ENCODE measurements at regions not wholly inside any gene's neighbourhood (a gene's known extent, or its start where the extent isn't known, plus 50 kb on each side); places are given as distances from the start of the nearest gene placed in this dataset.

DNA sequence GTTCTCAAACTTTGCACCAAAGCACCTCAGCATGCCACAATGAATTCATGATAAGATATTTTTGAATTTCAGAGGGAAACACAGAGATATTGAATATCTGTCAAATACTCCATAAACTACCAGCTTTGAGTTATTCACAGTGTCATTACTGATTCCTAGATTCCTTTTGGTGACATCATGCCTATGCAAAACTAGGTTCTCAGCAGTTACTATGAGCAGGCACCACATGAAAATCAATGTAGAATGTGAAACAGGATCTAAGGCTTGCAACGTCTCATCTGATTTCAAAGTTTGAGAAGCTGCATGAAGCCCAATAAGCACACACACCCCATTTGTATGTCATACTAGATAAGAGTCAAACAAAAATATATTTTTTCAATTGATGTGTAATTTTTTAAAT lies 426.5 kb downstream of the NR2F1-AS1 start:
- TF ChIP-seq, protein P1, sequence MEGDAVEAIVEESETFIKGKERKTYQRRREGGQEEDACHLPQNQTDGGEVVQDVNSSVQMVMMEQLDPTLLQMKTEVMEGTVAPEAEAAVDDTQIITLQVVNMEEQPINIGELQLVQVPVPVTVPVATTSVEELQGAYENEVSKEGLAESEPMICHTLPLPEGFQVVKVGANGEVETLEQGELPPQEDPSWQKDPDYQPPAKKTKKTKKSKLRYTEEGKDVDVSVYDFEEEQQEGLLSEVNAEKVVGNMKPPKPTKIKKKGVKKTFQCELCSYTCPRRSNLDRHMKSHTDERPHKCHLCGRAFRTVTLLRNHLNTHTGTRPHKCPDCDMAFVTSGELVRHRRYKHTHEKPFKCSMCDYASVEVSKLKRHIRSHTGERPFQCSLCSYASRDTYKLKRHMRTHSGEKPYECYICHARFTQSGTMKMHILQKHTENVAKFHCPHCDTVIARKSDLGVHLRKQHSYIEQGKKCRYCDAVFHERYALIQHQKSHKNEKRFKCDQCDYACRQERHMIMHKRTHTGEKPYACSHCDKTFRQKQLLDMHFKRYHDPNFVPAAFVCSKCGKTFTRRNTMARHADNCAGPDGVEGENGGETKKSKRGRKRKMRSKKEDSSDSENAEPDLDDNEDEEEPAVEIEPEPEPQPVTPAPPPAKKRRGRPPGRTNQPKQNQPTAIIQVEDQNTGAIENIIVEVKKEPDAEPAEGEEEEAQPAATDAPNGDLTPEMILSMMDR (IDR thresholded peaks at IDR 0.05; ENCODE audit: low read depth, low read length) = no peak
- no peak overlapping the region for H3K4me3 ChIP-seq (ENCODE audit: low read depth, low read length)

DNA sequence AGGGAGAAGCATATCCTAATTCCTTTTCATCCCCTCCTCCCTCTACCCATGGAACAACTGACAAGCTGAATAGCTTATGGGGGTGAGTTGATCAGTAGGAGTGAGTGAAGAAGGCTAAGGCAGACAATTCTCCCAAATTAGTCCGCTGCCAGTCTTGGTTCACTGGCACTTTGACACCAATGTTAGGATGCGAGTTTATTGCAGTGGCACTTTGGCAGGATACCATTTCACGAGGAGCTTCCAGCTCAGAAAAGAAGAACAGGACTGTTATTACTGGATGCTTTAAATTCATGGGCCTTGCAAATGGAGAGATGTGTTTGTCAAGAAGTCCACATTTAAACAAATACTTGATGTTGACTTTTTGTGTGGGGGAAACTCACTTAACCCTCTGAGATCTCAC lies 427.6 kb downstream of the NR2F1-AS1 start:
- TF ChIP-seq, protein P1 (IDR thresholded peaks at IDR 0.05; ENCODE audit: low read depth, low read length) = no peak
- no peak overlapping the region for H3K4me3 ChIP-seq (ENCODE audit: low read depth, low read length)

DNA sequence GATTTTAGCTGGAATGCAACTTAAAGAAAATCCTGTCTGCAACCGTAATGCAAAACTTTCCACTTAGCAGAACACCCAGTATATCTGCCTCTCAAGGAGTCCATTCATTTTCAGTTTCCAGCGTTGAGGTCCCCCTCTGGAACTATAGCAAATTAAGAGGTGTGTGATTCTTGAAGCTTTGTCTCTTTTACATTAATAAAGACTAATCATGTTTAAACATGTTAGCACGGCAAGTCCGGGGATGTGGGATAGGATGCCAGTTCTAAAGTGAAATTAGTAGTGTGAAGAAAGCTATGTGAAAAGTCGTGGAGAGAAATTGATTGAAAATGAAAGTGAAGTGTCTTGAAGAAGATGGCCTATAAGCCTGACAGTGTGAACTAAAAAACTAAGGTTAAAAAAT lies 429.1 kb downstream of the NR2F1-AS1 start:
- H3K4me3 ChIP-seq (ENCODE audit: low read depth, low read length) = 0 out of 2 replicates have a peak overlapping the region, but pooled peaks have one; percentile 8
- TF ChIP-seq, protein P1 (IDR thresholded peaks at IDR 0.05; ENCODE audit: low read depth, low read length) = no peak

DNA sequence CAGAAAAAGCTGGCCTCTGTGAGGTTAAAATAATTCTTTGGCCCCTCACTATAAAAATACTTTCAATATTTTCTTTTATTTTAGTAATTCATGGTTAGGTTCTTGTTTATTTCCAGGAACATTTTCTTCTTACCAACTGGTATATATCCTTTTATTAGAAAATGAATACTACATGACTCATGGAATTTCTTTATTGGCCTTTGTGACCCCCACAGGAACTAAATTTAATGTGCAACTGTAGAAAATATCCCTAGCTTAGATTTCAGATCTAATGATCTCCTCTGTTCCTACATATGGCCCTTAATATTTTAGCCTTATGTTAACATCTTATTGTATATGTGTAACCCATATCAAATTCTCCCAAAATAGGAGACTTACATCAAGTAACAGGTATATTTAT lies 429.9 kb downstream of the NR2F1-AS1 start:
- TF ChIP-seq, protein P1 (IDR thresholded peaks at IDR 0.05; ENCODE audit: low read depth, low read length) = no peak

DNA sequence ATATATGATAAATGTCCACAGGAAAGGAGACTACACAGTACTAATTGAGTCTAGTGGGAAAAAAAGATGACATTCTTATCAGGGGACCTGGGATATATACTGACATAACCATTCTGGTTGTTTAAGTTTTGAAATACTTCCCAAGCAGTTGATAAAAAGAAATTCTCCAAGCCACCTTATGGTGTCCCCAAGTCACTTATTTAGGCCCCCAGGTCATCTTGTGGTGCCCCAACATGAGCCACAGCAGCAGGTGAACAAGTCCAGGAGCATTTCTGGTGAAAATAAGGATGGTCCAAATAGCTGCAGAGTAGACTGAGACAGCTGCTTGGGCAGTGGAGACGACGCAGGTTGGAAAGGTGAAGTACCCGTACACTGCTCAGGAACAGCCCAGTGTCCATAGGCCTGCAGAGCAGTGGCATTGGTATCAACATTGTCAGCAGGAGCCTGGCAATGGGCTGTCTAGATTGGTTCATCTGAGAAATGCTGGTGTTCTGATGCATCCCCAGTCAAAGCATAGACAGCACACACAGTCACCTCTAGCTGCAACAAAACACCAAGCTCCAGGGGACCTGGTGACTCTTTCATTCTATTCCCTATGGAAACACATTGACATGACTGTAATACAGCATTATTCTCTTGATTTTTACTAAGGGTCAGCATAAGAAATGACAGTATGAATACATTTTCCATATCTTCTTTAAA lies 430.6 kb downstream of the NR2F1-AS1 start:
- no peak overlapping the region for H3K4me3 ChIP-seq (ENCODE audit: low read depth, low read length)

More for the DNA sequence above, 429.9 kb downstream of the NR2F1-AS1 start:
- no peak overlapping the region for H3K4me3 ChIP-seq (ENCODE audit: low read depth, low read length)

DNA sequence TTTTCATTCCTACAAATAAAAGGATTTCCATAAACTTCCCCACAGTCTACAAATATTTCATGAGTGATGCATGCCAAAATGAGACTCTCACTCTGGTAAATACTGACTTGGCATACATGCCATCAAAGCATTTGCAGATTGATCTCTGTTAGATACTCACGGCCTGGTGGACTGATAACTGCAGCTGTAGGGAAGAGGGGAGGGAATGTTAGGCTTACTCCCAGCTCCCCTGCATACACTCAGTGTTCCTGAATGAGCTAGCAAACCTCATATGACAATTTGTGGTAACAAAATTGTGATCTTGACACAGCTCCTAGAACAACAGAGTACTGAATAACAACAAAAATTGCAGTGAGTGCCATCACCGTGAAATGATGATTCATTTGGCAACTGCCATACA lies 435.3 kb downstream of the NR2F1-AS1 start:
- H3K4me3 ChIP-seq (ENCODE audit: low read depth, low read length) = no peak overlapping the region
- TF ChIP-seq, protein P1 (IDR thresholded peaks at IDR 0.05; ENCODE audit: low read depth, low read length) = no peak

More for the DNA sequence above, 430.6 kb downstream of the NR2F1-AS1 start:
- TF ChIP-seq, protein P1 (IDR thresholded peaks at IDR 0.05; ENCODE audit: low read depth, low read length) = no peak

DNA sequence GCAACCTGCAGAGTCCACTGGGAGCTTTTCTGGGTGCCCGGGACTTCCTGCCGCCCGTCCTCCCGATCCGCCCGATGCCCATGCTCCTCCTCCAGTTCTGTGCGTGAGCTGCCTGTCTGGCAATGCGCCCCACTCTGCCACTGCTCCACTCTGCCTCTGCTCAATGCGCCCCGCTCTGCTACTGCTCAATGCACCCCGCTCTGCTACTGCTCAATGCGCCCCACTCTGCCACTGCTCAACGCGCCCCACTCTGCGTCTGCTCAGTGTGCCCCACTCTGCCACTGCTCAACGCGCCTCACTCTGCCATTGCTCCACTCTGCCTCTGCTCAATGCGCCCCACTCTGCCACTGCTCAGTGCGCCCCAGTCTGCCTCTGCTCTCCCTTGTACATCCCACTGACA lies 436.0 kb downstream of the NR2F1-AS1 start:
- TF ChIP-seq, protein P1 (IDR thresholded peaks at IDR 0.05; ENCODE audit: low read depth, low read length) = no peak
- no peak overlapping the region for H3K4me3 ChIP-seq (ENCODE audit: low read depth, low read length)

Data from WI38 (cell line).